LNCaP clone FGC (cell line): ENCODE measurements at regions not wholly inside any gene's neighbourhood (a gene's known extent, or its start where the extent isn't known, plus 50 kb on each side); places are given as distances from the start of the nearest gene placed in this dataset.

Experiments
- DNase-seq: peaks from one replicate; pipeline ENCODE4 v3.0.0-alpha.2; 2011; ENCODE audit warnings: low read depth
- H3K4me3 ChIP-seq: 2 replicates; pipeline ENCODE4 v1.5.1; 2011; ENCODE audit warnings: mild to moderate bottlenecking, low read depth, low read length, control low read depth
- CTCF ChIP-seq: IDR thresholded peaks from 2 replicates; pipeline ENCODE4 v1.5.1; 2012; ENCODE audit warnings: mild to moderate bottlenecking; ENCODE audit not compliant: control insufficient read depth, insufficient read depth; ENCODE audit errors: extremely low read depth

- TF ChIP-seq CTCF = no peak
- no peak overlapping the region for H3K4me3 ChIP-seq
Measured at GRCh38 chr5:87570366-87570765, 157.6 kb upstream of the CCNH start.

GRCh38 chr5:87562068-87562467 is 149.3 kb upstream of the CCNH start:
- H3K4me3 ChIP-seq = no peak overlapping the region
- TF ChIP-seq CTCF = no peak
- no peak for DNase-seq

More at GRCh38 chr5:87570366-87570765, 157.6 kb upstream of the CCNH start:
- no peak for DNase-seq

- H3K4me3 ChIP-seq = no peak overlapping the region
- DNase-seq = no peak
- TF ChIP-seq CTCF = no peak
Measured at GRCh38 chr5:87560528-87560927, 147.8 kb upstream of the CCNH start.

GRCh38 chr5:87551911-87552310 is 139.2 kb upstream of the CCNH start:
- no peak for TF ChIP-seq CTCF
- peak; percentile 61 for DNase-seq
- H3K4me3 ChIP-seq = no peak overlapping the region

- H3K4me3 ChIP-seq = no peak overlapping the region
- no peak for TF ChIP-seq CTCF
- DNase-seq = no peak
Measured at GRCh38 chr5:87541676-87542075, 128.9 kb upstream of the CCNH start.

- TF ChIP-seq CTCF = peak; percentile 42
- no peak overlapping the region for H3K4me3 ChIP-seq
Measured at GRCh38 chr5:87541033-87541432, 128.3 kb upstream of the CCNH start.

GRCh38 chr5:87539839-87540238 is 127.1 kb upstream of the CCNH start:
- peak; percentile 66 for TF ChIP-seq CTCF
- DNase-seq = peak; percentile 63
- H3K4me3 ChIP-seq = no peak overlapping the region

More at GRCh38 chr5:87541033-87541432, 128.3 kb upstream of the CCNH start:
- DNase-seq = peak; percentile 99
